Panc1 (cell line): ENCODE measurements at regions not wholly inside any gene's neighbourhood (a gene's known extent, or its start where the extent isn't known, plus 50 kb on each side); places are given as distances from the start of the nearest gene placed in this dataset.

Experiments
- POLR2AphosphoS5 ChIP-seq: IDR thresholded peaks from 2 replicates; pipeline ENCODE4 v1.6.1; 2012; ENCODE audit warnings: mild to moderate bottlenecking, low read depth, low read length, moderate library complexity
- TF ChIP-seq, protein P1 (sequence below): fragments of 450-650 bp; IDR thresholded peaks from 2 replicates; pipeline ENCODE4 v1.5.1; 2017; ENCODE audit warnings: mild to moderate bottlenecking
- TF ChIP-seq, protein P2 (sequence below), 2 experiments: IDR thresholded peaks; 2 replicates each; pipeline ENCODE4 v1.6.1; 2011 to 2012; ENCODE audit warnings: low read depth in 2 of 2, control low read depth in 1 of 2, low read length in 1 of 2, mild to moderate bottlenecking in 1 of 2, moderate library complexity in 1 of 2; ENCODE audit not compliant: insufficient read depth in 1 of 2

DNA sequence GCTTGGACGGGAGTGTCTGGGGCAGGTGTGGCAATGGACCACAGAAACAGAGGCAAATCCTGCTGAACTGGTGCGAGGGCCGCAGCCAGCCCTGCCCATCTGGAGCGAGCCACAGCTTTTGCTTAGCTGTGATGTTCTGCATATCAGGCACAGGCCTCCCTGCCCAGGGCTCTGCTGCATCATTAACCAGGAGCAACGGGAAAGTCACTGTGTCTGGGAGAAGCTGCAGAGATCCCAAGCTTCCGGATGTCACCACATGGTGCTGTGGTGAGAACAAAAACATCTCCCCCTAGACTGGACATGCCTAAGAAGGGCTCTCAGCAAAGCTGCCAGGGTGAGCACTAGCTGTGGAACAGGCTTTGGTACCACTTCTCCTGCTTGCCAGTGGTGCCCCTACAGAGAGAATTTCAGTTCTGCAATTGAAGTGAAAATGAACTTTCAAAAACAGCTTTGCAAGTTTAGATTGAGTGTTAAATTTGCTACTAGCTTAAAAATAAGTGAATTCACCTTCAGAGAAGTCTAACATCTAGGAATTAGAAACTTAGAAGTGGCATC is 172.9 kb upstream of the MYT1L start:
- no peak for TF ChIP-seq POLR2AphosphoS5
- TF ChIP-seq, protein P1, sequence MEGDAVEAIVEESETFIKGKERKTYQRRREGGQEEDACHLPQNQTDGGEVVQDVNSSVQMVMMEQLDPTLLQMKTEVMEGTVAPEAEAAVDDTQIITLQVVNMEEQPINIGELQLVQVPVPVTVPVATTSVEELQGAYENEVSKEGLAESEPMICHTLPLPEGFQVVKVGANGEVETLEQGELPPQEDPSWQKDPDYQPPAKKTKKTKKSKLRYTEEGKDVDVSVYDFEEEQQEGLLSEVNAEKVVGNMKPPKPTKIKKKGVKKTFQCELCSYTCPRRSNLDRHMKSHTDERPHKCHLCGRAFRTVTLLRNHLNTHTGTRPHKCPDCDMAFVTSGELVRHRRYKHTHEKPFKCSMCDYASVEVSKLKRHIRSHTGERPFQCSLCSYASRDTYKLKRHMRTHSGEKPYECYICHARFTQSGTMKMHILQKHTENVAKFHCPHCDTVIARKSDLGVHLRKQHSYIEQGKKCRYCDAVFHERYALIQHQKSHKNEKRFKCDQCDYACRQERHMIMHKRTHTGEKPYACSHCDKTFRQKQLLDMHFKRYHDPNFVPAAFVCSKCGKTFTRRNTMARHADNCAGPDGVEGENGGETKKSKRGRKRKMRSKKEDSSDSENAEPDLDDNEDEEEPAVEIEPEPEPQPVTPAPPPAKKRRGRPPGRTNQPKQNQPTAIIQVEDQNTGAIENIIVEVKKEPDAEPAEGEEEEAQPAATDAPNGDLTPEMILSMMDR = no peak
- TF ChIP-seq, protein P2, sequence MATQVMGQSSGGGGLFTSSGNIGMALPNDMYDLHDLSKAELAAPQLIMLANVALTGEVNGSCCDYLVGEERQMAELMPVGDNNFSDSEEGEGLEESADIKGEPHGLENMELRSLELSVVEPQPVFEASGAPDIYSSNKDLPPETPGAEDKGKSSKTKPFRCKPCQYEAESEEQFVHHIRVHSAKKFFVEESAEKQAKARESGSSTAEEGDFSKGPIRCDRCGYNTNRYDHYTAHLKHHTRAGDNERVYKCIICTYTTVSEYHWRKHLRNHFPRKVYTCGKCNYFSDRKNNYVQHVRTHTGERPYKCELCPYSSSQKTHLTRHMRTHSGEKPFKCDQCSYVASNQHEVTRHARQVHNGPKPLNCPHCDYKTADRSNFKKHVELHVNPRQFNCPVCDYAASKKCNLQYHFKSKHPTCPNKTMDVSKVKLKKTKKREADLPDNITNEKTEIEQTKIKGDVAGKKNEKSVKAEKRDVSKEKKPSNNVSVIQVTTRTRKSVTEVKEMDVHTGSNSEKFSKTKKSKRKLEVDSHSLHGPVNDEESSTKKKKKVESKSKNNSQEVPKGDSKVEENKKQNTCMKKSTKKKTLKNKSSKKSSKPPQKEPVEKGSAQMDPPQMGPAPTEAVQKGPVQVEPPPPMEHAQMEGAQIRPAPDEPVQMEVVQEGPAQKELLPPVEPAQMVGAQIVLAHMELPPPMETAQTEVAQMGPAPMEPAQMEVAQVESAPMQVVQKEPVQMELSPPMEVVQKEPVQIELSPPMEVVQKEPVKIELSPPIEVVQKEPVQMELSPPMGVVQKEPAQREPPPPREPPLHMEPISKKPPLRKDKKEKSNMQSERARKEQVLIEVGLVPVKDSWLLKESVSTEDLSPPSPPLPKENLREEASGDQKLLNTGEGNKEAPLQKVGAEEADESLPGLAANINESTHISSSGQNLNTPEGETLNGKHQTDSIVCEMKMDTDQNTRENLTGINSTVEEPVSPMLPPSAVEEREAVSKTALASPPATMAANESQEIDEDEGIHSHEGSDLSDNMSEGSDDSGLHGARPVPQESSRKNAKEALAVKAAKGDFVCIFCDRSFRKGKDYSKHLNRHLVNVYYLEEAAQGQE (IDR thresholded peaks at IDR 0.05; ENCODE audit: insufficient read depth in 1 of 2, low read depth in 2 of 2, low read length in 1 of 2) = no peak
